GM19324 (cell line): ENCODE measurements at regions not wholly inside any gene's neighbourhood (a gene's known extent, or its start where the extent isn't known, plus 50 kb on each side); places are given as distances from the start of the nearest gene placed in this dataset.
"Not testable (repeated sequence)": the region's sequence is repeated elsewhere in the genome, so short reads cannot be mapped to it uniquely, and the experiment has no call there.

Source experiments
- ATAC-seq: cut with Tn5 transposase; IDR thresholded peaks from one replicate; pipeline ENCODE4 v1.9.1; 2021; ENCODE audit warnings: mild to moderate bottlenecking, moderate library complexity; ENCODE audit not compliant: unreplicated experiment, low FRiP score

GRCh38 chr11:23429569-23429968 is 569.3 kb upstream of the CCDC179 start:
- no peak for ATAC-seq

GRCh38 chr11:23453522-23453921 is 593.2 kb upstream of the CCDC179 start:
- no peak for ATAC-seq

DNA sequence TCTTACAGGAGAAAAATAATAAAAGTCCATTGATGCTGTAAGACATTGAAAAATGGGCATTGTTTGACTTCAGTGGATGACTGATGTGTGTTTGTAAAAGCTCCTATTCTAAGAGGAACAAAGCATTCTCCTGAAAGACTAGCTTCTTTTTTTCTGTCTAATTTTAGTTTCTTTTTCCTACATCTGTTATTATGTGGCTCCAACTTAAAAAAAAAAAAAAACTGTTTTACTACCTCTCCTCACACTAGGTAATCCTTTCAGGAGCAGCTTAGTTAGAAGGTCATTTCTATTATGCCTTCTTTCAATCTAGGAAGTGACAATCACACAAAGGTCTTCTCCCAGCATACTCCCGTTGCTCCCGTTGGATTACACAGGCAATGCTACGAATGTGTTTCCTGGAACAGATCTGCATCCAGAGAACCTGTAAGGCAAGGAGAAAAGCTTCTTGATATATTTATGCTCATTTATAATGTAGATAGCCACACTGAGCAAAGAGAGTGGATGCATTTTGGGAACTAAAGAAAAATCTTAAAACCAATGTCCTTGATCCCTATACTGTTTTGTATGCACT is 595.1 kb upstream of the CCDC179 start:
- ATAC-seq: no peak

- ATAC-seq: no peak
These were observed 597.4 kb upstream of the CCDC179 start for GRCh38 chr11:23457641-23458040.

DNA sequence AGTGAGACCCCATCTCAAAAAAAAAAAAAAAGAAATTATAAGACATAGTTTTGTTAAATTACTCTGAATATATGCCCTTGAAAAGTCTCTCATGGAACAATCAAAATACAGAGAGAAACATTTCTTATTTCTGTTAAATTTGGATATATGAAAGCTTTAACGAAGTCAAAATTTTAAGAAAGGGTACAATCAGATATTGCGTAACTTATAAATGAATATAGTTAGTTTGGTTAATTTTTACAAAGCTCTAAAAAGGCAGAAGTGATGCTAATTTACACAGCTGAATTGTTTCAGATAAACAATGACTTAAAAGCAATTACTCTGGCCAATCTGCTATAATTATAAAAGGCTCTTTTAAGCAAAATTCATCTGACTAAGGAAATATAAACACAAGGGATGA is 611.6 kb upstream of the CCDC179 start:
- ATAC-seq: no peak

DNA sequence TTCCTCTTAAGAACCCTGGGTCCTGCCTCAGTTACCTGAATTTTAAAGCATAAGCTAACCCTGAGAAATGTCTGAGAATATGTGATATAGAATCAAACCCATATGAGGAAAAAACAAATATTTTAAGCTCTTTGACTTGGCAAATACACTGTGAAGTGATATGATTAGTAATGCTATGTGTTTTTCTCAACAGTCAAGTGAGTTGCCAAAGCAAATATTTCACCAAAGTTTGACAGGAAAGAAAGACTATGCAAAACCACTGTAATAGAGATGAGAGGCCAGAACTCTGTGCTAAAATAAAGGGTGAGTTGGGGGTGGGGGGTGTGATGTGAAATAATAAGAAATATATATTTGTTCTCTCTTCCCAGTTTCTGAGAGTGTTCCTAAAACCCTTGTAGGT is 613.5 kb upstream of the CCDC179 start:
- no peak for ATAC-seq

- ATAC-seq: no peak
These were observed 620.5 kb upstream of the CCDC179 start for GRCh38 chr11:23480736-23481135.

GRCh38 chr11:23484146-23484545 is 623.9 kb upstream of the CCDC179 start:
- ATAC-seq: not testable (repeated sequence)

- ATAC-seq: not testable (repeated sequence)
These were observed 624.3 kb upstream of the CCDC179 start for GRCh38 chr11:23484618-23485017.

DNA sequence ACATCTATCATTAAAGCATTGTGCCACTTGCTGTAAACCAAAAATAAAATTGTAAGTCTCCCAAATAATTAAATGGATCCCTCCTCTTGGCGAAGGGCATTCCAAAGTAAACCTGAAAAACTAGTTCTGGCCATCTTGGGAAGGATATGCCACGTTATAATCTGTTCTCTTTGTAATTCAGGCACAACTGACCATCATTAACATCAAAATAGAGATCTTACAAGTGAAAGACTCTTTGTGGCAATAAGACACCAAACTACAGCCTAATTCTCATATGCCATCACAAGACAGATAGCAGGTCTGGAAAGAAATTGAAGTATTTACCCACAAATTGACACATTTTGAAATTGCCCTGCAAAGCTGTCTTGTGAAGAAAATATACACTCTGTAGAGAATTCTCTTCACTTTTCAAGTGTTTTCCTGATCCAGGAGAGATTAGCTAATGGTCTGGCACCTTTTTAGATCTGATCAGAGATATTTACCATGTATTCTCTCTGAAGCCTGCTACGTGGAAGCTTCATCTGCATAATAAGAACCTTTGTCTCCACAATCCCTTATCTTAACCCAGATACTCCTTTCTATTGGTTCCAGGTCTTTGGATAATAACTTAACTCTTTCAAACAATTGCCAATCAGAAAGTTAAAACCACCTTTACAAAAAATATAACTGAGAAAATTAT is 630.4 kb upstream of the CCDC179 start:
- no peak for ATAC-seq

DNA sequence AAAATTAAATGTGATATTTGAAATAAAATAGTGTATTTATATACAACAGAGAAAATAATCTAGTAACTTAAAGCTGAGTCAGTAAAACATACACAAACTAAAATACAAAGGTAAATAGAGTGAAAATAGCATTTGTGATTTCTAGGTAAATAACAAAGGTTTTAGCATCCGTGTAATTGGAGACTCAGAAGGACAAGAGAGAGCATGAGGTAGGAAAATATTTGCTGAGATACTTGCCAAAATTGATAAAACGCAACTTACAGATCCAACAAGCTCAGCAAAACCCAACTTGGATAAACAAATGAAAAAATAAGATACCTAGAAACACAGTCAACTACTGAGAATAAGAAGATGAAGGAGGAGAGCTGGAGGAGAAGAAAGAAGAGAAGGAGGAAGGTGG is 634.7 kb upstream of the CCDC179 start:
- no peak for ATAC-seq

GRCh38 chr11:23496340-23496739 is 636.1 kb upstream of the CCDC179 start:
- no peak for ATAC-seq

DNA sequence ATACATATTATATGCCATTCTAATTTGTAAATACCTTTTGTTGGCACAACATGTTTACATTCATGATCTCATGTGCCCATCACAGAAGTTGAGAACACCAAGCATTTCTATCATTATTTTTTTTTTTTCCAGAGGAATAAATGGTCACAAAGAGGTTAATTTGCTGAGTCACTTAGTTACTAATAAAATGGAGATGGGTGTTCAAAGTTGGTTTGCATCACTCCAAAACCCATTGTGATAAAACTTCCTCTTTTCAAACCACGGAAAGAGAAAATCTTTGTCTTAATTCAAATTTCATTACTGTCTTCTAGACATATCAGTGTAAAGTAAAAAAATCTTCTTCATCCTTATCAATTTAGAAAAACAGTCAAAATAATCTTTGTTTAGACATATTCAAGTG is 636.8 kb upstream of the CCDC179 start:
- ATAC-seq: no peak

DNA sequence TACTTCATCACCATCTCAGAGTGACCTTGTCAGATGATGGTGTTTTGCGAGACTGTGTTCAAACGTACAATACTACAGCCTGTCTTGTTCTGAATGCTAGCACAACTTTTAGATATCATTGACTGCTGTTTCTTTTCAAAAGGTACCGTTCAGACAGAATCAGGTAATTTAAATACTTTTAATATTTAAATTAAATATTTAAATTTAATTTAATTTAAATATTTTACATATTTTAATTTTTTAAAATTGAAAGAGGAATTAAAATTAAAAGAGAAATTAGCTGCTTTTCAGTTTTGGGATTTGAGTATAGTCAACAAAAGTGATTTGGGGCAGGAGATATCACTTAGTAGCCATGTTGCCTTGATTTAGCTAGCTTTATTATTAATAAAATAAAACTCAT is 642.1 kb upstream of the CCDC179 start:
- ATAC-seq: no peak

- ATAC-seq: no peak
These were observed 642.6 kb upstream of the CCDC179 start for GRCh38 chr11:23502826-23503225.

DNA sequence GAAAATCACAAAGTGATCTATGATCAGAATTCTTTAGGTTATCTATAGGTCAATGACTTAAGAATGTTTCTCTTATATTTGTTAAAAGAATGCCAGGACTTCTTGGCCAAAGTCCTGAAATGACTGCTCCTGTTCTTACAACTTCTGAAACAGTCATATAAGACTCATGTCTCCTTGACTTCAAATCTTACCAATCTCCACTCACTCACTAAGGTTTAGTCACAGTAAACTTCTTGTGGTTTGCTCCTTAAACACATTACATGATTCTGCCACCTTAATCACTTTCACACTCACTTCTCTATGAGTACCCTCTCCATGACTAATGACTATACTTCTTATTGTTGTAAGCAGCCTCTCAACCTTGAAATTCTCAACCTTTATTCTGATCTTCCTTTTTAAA is 648.7 kb upstream of the CCDC179 start:
- ATAC-seq: no peak

DNA sequence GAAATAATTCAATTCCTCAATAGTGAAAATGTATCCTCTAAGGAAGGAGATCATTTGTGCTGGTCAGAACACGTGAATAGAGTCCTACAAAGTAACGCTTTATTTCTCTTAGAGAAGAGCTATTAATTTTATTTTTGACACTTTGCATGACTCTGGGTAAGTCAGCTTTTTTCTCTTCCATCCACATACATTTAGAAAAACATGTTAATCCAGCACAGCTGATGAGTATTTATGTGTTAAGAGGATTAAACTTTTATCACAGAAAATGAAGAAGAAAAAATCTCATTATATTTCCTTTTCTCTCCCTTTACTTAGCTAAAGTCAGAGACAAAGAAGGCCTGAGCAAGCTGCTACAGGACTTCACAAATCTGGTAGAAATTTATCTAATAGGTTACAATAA is 649.5 kb upstream of the CCDC179 start:
- ATAC-seq: no peak

DNA sequence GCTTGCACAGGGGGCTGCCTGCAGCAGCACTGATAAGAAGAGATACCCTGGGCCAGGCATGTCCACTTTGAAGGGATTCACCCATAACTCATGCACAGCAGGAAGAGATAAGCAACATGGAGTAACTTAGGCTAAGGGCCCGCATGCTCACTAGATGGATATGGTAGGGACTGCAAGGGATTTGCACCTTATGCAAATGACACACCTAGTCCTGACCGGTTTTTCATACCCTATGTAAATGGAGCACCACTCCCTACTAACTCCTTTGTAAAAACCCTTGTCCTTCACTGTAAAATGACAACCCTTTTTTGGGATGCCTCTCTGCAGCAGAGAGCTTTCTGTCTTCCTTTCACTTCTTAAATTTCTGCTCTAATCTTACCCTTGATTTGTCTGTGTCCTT is 658.9 kb upstream of the CCDC179 start:
- ATAC-seq: no peak

DNA sequence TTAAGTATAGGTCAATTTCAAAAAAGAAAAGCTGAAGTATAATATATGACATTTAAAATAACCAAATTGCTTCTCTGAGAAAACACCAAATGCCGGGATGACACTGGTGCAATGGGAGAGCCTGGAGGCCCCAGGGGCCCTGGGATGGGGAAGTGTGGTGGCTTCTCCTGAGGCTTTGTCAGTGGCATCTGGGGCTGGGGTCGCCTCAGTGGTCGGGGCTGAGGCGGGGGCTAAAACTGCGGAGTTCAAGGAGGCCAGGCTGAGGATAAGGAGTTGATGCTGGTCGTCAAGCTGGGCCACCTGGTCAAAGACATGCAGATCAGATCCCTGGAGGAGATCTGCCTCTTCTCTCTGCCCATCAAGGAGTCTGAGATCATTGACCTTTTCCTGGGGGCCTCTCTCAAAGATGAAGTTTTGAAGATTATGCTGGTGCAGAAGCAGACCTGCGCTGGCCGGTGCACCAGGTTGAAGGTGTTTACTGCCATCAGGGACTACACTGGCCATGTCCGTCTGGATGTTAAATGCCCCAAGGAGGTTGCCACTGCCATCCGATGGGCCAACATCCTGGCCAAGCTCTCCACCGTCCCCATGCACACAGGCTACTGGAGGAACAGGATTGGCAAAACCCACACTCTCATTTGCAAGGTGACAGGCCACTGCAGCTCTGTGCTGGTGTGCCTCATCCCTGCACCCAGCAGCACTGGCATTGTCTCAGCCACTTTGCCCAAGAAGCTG is 660.1 kb upstream of the CCDC179 start:
- no peak for ATAC-seq

GRCh38 chr11:23536907-23537306 is 676.6 kb upstream of the CCDC179 start:
- ATAC-seq: no peak

- ATAC-seq: no peak
These were observed 679.3 kb upstream of the CCDC179 start for GRCh38 chr11:23539556-23539955.

GRCh38 chr11:23540101-23540561 is 679.9 kb upstream of the CCDC179 start:
- ATAC-seq: peak; percentile 86
